Lower lobe of right lung (tissue), 2 donors: ENCODE measurements at regions not wholly inside any gene's neighbourhood (a gene's known extent, or its start where the extent isn't known, plus 50 kb on each side); places are given as distances from the start of the nearest gene placed in this dataset.

Source experiments
- ATAC-seq, 2 donors: fragments of 200-7000 bp; cut with Tn5 transposase; one replicate each; pipeline ENCODE4 v1.9.1; 2020 to 2022; ENCODE audit warnings: mild to moderate bottlenecking in 2 of 2, moderate library complexity in 2 of 2
- DNase-seq: peaks from one replicate; pipeline ENCODE4 v3.0.0-alpha.2; 2020
- H3K27ac ChIP-seq: fragments of 200-600 bp; one replicate; pipeline ENCODE4 v1.8.0; 2022
- H3K27me3 ChIP-seq: fragments of 200-600 bp; one replicate; pipeline ENCODE4 v1.8.0; 2022; ENCODE audit warnings: low read depth
- H3K36me3 ChIP-seq: fragments of 200-600 bp; one replicate; pipeline ENCODE4 v1.8.0; 2022; ENCODE audit warnings: mild to moderate bottlenecking
- H3K4me1 ChIP-seq: fragments of 200-600 bp; one replicate; pipeline ENCODE4 v1.8.0; 2022
- H3K4me3 ChIP-seq: fragments of 200-600 bp; one replicate; pipeline ENCODE4 v1.8.0; 2022; ENCODE audit warnings: mild to moderate bottlenecking
- H3K9me3 ChIP-seq: fragments of 200-600 bp; one replicate; pipeline ENCODE4 v1.8.0; 2022
- intact Hi-C: fragments of 100-400 bp; cut with DNase I; formaldehyde crosslinking; loops from one replicate; pipeline ENCODE4 v1.11.0; 2022
- TF ChIP-seq, protein P1 (sequence below): fragments of 200-600 bp; IDR thresholded peaks from one replicate; pipeline ENCODE4 v1.8.0; 2022; ENCODE audit warnings: antibody characterized with exemption, mild to moderate bottlenecking
- donor health status: DM: no; HTN: yes; CAD: no; lungs with severe emphysema.

DNA sequence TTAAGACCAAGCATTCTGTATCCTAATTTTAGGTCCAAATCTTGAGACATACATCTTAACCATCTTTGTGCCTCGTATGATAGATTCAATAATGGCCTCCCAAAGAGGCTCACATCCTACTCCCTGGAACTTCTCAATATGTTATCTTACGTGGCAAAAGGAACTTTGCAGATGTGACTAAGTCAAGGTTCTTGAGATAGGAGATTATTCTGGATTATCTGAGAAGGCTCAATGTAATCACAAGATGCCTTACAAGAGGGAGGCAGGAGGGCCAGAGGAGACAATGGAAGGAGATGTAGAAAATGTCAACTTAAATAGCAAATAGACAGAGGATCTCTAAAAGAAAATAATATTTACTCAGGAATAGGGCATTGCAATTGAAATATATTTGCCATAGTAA is 548.9 kb downstream of the MATN1 start:
- intact Hi-C loops: no loop called here
- ATAC-seq (no peak), DNase-seq (no peak)
- H3K4me3 ChIP-seq: no peak overlapping the region
- no peaks in the 10 kb centered on the region for H3K36me3 ChIP-seq
- H3K27me3 ChIP-seq: peaks cover 4% of the 10 kb centered on the region
- H3K27ac ChIP-seq: no peak overlapping the region
- TF ChIP-seq, protein P1, sequence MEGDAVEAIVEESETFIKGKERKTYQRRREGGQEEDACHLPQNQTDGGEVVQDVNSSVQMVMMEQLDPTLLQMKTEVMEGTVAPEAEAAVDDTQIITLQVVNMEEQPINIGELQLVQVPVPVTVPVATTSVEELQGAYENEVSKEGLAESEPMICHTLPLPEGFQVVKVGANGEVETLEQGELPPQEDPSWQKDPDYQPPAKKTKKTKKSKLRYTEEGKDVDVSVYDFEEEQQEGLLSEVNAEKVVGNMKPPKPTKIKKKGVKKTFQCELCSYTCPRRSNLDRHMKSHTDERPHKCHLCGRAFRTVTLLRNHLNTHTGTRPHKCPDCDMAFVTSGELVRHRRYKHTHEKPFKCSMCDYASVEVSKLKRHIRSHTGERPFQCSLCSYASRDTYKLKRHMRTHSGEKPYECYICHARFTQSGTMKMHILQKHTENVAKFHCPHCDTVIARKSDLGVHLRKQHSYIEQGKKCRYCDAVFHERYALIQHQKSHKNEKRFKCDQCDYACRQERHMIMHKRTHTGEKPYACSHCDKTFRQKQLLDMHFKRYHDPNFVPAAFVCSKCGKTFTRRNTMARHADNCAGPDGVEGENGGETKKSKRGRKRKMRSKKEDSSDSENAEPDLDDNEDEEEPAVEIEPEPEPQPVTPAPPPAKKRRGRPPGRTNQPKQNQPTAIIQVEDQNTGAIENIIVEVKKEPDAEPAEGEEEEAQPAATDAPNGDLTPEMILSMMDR: no peak
- no peaks in the 10 kb centered on the region for H3K9me3 ChIP-seq
- no peaks in the 10 kb centered on the region for H3K4me1 ChIP-seq

DNA sequence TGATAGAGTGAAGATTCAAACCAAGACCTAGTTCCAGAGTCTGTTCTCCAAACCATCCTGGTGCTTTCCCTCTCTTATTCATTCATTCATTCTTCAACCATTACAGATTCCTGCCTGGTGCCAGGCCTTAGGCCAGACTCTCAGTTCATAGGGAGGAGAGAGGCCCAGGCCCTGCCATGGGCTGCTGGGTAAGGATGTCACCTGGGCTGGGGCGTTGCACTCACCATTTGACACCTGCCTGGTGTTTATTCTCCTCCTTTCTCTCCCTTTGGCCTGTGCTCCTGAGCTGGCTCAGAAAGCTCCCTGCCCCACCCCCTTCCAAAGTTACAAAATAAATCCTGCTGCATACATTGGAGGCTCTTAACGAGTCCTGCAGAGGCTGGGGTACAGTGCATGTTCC is 549.8 kb downstream of the MATN1 start:
- no peaks in the 10 kb centered on the region for H3K4me1 ChIP-seq
- no peak for ATAC-seq
- no peak for DNase-seq
- TF ChIP-seq, protein P1: no peak
- H3K27ac ChIP-seq: no peak overlapping the region
- H3K9me3 ChIP-seq: no peaks in the 10 kb centered on the region
- H3K27me3 ChIP-seq: peaks cover 2% of the 10 kb centered on the region
- no peaks in the 10 kb centered on the region for H3K36me3 ChIP-seq
- H3K4me3 ChIP-seq: no peak overlapping the region
- intact Hi-C loops: no loop called here

DNA sequence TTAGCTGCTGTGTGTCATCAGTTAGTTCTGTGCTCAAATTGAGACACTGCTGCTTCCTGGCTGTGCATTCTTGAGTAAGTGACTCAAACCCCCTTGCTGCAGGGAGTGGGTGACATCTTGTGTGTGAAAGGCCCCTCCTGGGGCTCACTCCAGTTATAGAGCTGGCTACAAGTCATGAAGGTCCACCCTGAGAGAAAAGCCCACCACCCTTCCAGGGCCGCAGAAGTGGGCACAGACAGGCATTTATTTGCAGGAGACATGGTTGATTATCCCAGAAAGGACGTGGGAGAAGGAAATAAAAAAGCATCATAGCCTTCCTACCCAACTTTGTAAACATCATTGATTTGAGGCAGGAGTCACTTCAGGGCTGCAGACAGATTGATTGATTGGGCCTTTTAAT is 550.6 kb downstream of the MATN1 start:
- no peaks in the 10 kb centered on the region for H3K9me3 ChIP-seq
- intact Hi-C loops: no loop called here
- no peak overlapping the region for H3K27ac ChIP-seq
- no peaks in the 10 kb centered on the region for H3K27me3 ChIP-seq
- TF ChIP-seq, protein P1: no peak
- H3K36me3 ChIP-seq: no peaks in the 10 kb centered on the region
- no peak overlapping the region for H3K4me3 ChIP-seq
- DNase-seq: no peak
- no peaks in the 10 kb centered on the region for H3K4me1 ChIP-seq
- no peak for ATAC-seq

DNA sequence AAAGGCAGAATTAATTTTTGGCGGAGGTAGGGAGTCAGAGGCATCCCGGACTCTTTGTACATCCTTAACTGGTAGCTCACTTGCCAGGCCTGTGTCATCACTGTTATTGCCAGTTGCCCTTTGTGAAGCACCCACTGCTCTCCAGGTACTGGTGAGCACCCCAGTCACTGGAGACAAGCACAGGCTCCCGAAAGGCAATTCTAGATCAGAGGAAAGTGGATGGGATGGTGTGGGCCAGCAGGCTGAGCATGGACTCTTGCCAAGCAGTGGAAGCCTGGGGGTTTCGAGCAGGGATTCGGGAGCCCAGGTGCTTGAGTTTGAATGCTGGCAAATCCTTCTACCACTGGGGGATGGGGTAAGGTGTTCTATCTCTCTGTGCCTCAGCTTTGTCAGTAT is 551.1 kb downstream of the MATN1 start:
- TF ChIP-seq, protein P1: no peak
- DNase-seq (no peak), ATAC-seq (no peak)
- intact Hi-C loops: no loop called here
- Histone ChIP-seq H3K27me3 (no peaks in the 10 kb centered on the region), H3K9me3 (no peaks in the 10 kb centered on the region), H3K36me3 (no peaks in the 10 kb centered on the region), H3K27ac (no peak overlapping the region), H3K4me1 (no peaks in the 10 kb centered on the region), H3K4me3 (no peak overlapping the region)

DNA sequence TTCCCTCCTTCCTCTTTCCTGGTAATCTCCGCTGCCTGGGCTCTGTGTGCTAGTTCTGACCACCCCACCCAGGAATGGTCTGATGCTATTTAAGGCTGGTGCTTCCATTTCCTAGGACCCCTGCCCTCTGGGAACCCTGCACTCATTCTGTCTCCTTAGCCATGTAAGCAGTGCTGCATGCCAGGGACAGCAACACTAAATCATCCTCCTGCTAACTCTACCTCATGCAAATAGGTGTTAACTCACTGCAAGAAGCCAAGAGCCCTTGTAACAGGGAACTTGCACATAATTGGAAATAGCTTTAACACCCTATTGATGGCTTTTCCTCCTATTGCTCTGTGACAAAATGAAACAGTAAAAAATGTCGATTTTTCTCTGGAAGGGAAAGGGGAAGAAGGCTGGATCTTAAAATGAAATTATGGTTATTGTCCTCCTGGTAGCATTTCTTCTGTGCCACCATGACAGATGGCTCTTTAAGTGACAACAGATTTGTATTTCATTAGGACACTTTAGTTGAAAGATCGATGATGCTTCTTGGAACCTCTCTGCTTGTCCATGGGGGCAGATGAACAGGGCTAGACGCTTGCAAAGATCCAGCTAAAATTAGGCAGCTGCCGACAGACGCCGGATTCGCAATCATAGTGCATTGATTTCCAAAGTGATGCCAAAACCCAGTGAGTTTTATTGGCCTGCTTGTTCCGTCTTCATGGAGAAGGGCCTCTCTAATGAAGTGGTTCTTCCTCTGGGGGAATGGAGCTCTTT is 551.7 kb downstream of the MATN1 start:
- no peak for ATAC-seq
- TF ChIP-seq, protein P1: no peak
- intact Hi-C loops: no loop called here
- Histone ChIP-seq H3K4me1 (no peaks in the 10 kb centered on the region), H3K27me3 (no peaks in the 10 kb centered on the region), H3K36me3 (no peaks in the 10 kb centered on the region), H3K4me3 (no peak overlapping the region), H3K27ac (no peak overlapping the region), H3K9me3 (no peaks in the 10 kb centered on the region)
- DNase-seq: no peak
